Breast epithelium (tissue), 3 donors: ENCODE measurements at regions not wholly inside any gene's neighbourhood (a gene's known extent, or its start where the extent isn't known, plus 50 kb on each side); places are given as distances from the start of the nearest gene placed in this dataset.

Source experiments
- CTCF ChIP-seq, 3 donors: fragments of 450-650 bp; IDR thresholded peaks; one replicate each; pipeline ENCODE4 v1.5.1; 2016 to 2017; ENCODE audit warnings: antibody characterized with exemption in 3 of 3, mild to moderate bottlenecking in 3 of 3, moderate library complexity in 3 of 3
- POLR2A ChIP-seq: fragments of 450-650 bp; IDR thresholded peaks from one replicate; pipeline ENCODE4 v1.6.1; 2016; ENCODE audit warnings: antibody characterized with exemption, mild to moderate bottlenecking, moderate library complexity
- POLR2AphosphoS5 ChIP-seq, 3 donors: sonication (generic); formaldehyde crosslinking; IDR thresholded peaks; one replicate each; pipeline ENCODE4 v1.6.1; 2017; ENCODE audit warnings: antibody characterized with exemption in 3 of 3

- TF ChIP-seq CTCF (IDR thresholded peaks at IDR 0.05) (no peak), POLR2A (no peak), POLR2AphosphoS5 (IDR thresholded peaks at IDR 0.05) (no peak)
Observed at GRCh38 chr14:105850853-105851581, 324.6 kb downstream of the TMEM121 start.
